Vagina (tissue), 2 donors: ENCODE measurements at regions not wholly inside any gene's neighbourhood (a gene's known extent, or its start where the extent isn't known, plus 50 kb on each side); places are given as distances from the start of the nearest gene placed in this dataset.

Source experiments
- DNase-seq, 2 donors: peaks; one replicate each; pipeline ENCODE4 v3.0.0-alpha.2; 2017; ENCODE audit errors: extremely low spot score in 2 of 2
- H3K27ac ChIP-seq: fragments of 200-600 bp; sonication (generic); one replicate; pipeline ENCODE4 v1.5.1; 2019
- H3K27me3 ChIP-seq: fragments of 200-600 bp; sonication (generic); one replicate; pipeline ENCODE4 v1.5.1; 2019
- H3K36me3 ChIP-seq, 2 donors: fragments of 200-600 bp; sonication (generic); one replicate each; pipeline ENCODE4 v1.5.1; 2017 to 2019
- H3K4me1 ChIP-seq: fragments of 200-600 bp; sonication (generic); one replicate; pipeline ENCODE4 v1.5.1; 2019
- H3K4me3 ChIP-seq, 2 donors: fragments of 200-600 bp; sonication (generic); 1 replicate in 1 of 2; 2 replicates in 1 of 2; pipeline ENCODE4 v1.5.1; 2016 to 2019
- H3K9me3 ChIP-seq: fragments of 200-600 bp; sonication (generic); one replicate; pipeline ENCODE4 v1.5.1; 2019
- CTCF ChIP-seq, 3 experiments: fragments of 450-650 bp in 2 of 3; fragments of 200-600 bp in 1 of 3; sonication (generic) in 1 of 3; IDR thresholded peaks; one replicate each; pipeline ENCODE4 v1.5.1; 2017 to 2019; ENCODE audit warnings: antibody characterized with exemption in 3 of 3, mild to moderate bottlenecking in 2 of 3, moderate library complexity in 2 of 3
- POLR2A ChIP-seq, 2 donors: fragments of 450-650 bp; IDR thresholded peaks; one replicate each; pipeline ENCODE4 v1.6.1; 2017; ENCODE audit warnings: antibody characterized with exemption in 2 of 2, mild to moderate bottlenecking in 2 of 2, moderate library complexity in 2 of 2
- POLR2AphosphoS5 ChIP-seq, 2 donors: sonication (generic); formaldehyde crosslinking; IDR thresholded peaks; one replicate each; pipeline ENCODE4 v1.9.0; 2017; ENCODE audit warnings: antibody characterized with exemption in 2 of 2, mild to moderate bottlenecking in 2 of 2, low read depth in 1 of 2; ENCODE audit not compliant: insufficient read depth in 1 of 2
- intact Hi-C: fragments of 100-400 bp; cut with DNase I; formaldehyde crosslinking; loops from one replicate; pipeline ENCODE4 v1.15.1; 2023

- H3K4me3 ChIP-seq = no peak overlapping the region
- TF ChIP-seq POLR2A (IDR thresholded peaks at IDR 0.05) (no peak), CTCF (IDR thresholded peaks at IDR 0.05) (no peak), POLR2AphosphoS5 (IDR thresholded peaks at IDR 0.05; ENCODE audit: insufficient read depth in 1 of 2, low read depth in 1 of 2) (no peak)
- no peak for DNase-seq
- intact Hi-C loops = no loop called here
- H3K36me3 ChIP-seq = no peaks in the 10 kb centered on the region
- H3K4me1 ChIP-seq = no peaks in the 10 kb centered on the region
- no peak overlapping the region for H3K27ac ChIP-seq
- no peaks in the 10 kb centered on the region for H3K27me3 ChIP-seq
- H3K9me3 ChIP-seq = no peaks in the 10 kb centered on the region
These were observed 52.2 kb upstream of the PAX3 start for GRCh38 chr2:222351035-222351434.

- H3K4me3 ChIP-seq = no peak overlapping the region
- intact Hi-C loops = no loop called here
- H3K4me1 ChIP-seq = no peaks in the 10 kb centered on the region
- H3K27me3 ChIP-seq = no peaks in the 10 kb centered on the region
- TF ChIP-seq CTCF (IDR thresholded peaks at IDR 0.05) (no peak), POLR2A (IDR thresholded peaks at IDR 0.05) (no peak), POLR2AphosphoS5 (IDR thresholded peaks at IDR 0.05; ENCODE audit: insufficient read depth in 1 of 2, low read depth in 1 of 2) (no peak)
- no peak for DNase-seq
- no peak overlapping the region for H3K27ac ChIP-seq
- H3K36me3 ChIP-seq = no peaks in the 10 kb centered on the region
- H3K9me3 ChIP-seq = no peaks in the 10 kb centered on the region
These were observed 54.2 kb upstream of the PAX3 start for GRCh38 chr2:222352981-222353380.

- H3K36me3 ChIP-seq = no peaks in the 10 kb centered on the region
- H3K27ac ChIP-seq = no peak overlapping the region
- no peaks in the 10 kb centered on the region for H3K27me3 ChIP-seq
- TF ChIP-seq CTCF (IDR thresholded peaks at IDR 0.05) = no peak
- no peak for TF ChIP-seq POLR2AphosphoS5 (IDR thresholded peaks at IDR 0.05; ENCODE audit: insufficient read depth in 1 of 2, low read depth in 1 of 2)
- no peaks in the 10 kb centered on the region for H3K4me1 ChIP-seq
- H3K4me3 ChIP-seq = no peak overlapping the region
- no peaks in the 10 kb centered on the region for H3K9me3 ChIP-seq
- intact Hi-C loops = no loop called here
- no peak for DNase-seq
These were observed 55.2 kb upstream of the PAX3 start for GRCh38 chr2:222353993-222354392.

GRCh38 chr2:222355860-222356259 is 57.1 kb upstream of the PAX3 start:
- Histone ChIP-seq H3K9me3 (no peaks in the 10 kb centered on the region), H3K27me3 (no peaks in the 10 kb centered on the region), H3K27ac (no peak overlapping the region), H3K4me1 (no peaks in the 10 kb centered on the region), H3K36me3 (no peaks in the 10 kb centered on the region), H3K4me3 (no peak overlapping the region)
- DNase-seq = no peak
- intact Hi-C loops = no loop called here
- no peak for TF ChIP-seq CTCF (IDR thresholded peaks at IDR 0.05)
- no peak for TF ChIP-seq POLR2AphosphoS5 (IDR thresholded peaks at IDR 0.05; ENCODE audit: insufficient read depth in 1 of 2, low read depth in 1 of 2)
- TF ChIP-seq POLR2A (IDR thresholded peaks at IDR 0.05) = no peak

GRCh38 chr2:222357930-222358329 is 59.1 kb upstream of the PAX3 start:
- no peaks in the 10 kb centered on the region for H3K27me3 ChIP-seq
- TF ChIP-seq CTCF (IDR thresholded peaks at IDR 0.05) = no peak
- TF ChIP-seq POLR2A (IDR thresholded peaks at IDR 0.05) = no peak
- TF ChIP-seq POLR2AphosphoS5 (IDR thresholded peaks at IDR 0.05; ENCODE audit: insufficient read depth in 1 of 2, low read depth in 1 of 2) = no peak

More at GRCh38 chr2:222357930-222358329, 59.1 kb upstream of the PAX3 start:
- H3K4me3 ChIP-seq = no peak overlapping the region
- no peak overlapping the region for H3K27ac ChIP-seq
- H3K36me3 ChIP-seq = no peaks in the 10 kb centered on the region
- H3K4me1 ChIP-seq = no peaks in the 10 kb centered on the region
- no peak for DNase-seq
- no peaks in the 10 kb centered on the region for H3K9me3 ChIP-seq
- intact Hi-C loops = no loop called here
